HFFc6 (cell line): ENCODE measurements at regions not wholly inside any gene's neighbourhood (a gene's known extent, or its start where the extent isn't known, plus 50 kb on each side); places are given as distances from the start of the nearest gene placed in this dataset.

Experiments used
- DNase-seq: peaks from one replicate; pipeline ENCODE4 v3.0.0-alpha.2; 2018
- H3K27ac Mint-ChIP-seq: 2 replicates; pipeline ENCODE4 v1.8.0; 2020; ENCODE audit warnings: mild to moderate bottlenecking, mixed read lengths
- H3K27me3 Mint-ChIP-seq: 2 replicates; pipeline ENCODE4 v1.8.0; 2021; ENCODE audit warnings: mild to moderate bottlenecking, moderate library complexity, mixed read lengths; ENCODE audit not compliant: insufficient read depth
- H3K36me3 Mint-ChIP-seq: 2 replicates; pipeline ENCODE4 v1.8.0; 2021; ENCODE audit warnings: low read depth, mixed read lengths
- H3K4me1 Mint-ChIP-seq: 2 replicates; pipeline ENCODE4 v1.8.0; 2020; ENCODE audit warnings: low read depth, mixed read lengths
- H3K4me3 Mint-ChIP-seq: 2 replicates; pipeline ENCODE4 v1.8.0; 2020; ENCODE audit warnings: mild to moderate bottlenecking, moderate library complexity, mixed read lengths
- H3K9me3 Mint-ChIP-seq: 2 replicates; pipeline ENCODE4 v1.8.0; 2020; ENCODE audit warnings: mild to moderate bottlenecking, mixed read lengths
- TF ChIP-seq, protein P1 (sequence below): fragments of 200-600 bp; sonication (generic); IDR thresholded peaks from 2 replicates; pipeline ENCODE4 v1.5.0; 2021; ENCODE audit warnings: antibody characterized with exemption, mild to moderate bottlenecking

DNA sequence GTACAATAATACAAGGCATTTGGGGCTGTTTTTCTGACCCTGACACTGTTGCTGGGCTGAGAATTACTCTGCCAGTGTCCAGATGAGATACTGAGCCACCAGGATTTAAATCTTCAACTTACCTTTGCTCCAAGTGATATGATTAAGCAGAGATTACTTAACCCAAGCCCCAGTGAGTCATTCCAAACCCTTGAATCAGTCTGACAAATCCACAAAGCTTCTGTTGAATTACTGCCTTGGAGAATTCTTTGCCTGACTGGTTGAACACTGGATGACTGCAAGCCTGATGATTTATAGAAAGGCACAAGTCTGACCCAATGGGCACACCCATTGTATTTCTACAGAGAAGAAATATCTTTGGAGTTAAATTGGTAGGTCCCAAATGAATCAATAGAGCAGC, 88.2 kb upstream of the TSC22D2 start:
- no peaks in the 10 kb centered on the region; the same call in 1 of the 2 replicates for H3K36me3 Mint-ChIP-seq
- peaks cover 3% of the 10 kb centered on the region; the same call in 1 of the 2 replicates for H3K27me3 Mint-ChIP-seq
- H3K4me1 Mint-ChIP-seq = peaks cover 63% of the 10 kb centered on the region
- DNase-seq = peak; percentile 96
- no peaks in the 10 kb centered on the region for H3K9me3 Mint-ChIP-seq
- TF ChIP-seq, protein P1, sequence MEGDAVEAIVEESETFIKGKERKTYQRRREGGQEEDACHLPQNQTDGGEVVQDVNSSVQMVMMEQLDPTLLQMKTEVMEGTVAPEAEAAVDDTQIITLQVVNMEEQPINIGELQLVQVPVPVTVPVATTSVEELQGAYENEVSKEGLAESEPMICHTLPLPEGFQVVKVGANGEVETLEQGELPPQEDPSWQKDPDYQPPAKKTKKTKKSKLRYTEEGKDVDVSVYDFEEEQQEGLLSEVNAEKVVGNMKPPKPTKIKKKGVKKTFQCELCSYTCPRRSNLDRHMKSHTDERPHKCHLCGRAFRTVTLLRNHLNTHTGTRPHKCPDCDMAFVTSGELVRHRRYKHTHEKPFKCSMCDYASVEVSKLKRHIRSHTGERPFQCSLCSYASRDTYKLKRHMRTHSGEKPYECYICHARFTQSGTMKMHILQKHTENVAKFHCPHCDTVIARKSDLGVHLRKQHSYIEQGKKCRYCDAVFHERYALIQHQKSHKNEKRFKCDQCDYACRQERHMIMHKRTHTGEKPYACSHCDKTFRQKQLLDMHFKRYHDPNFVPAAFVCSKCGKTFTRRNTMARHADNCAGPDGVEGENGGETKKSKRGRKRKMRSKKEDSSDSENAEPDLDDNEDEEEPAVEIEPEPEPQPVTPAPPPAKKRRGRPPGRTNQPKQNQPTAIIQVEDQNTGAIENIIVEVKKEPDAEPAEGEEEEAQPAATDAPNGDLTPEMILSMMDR = no peak
- no peak overlapping the region for H3K4me3 Mint-ChIP-seq
- peak overlapping the region; percentile 41 for H3K27ac Mint-ChIP-seq

- DNase-seq = no peak
- H3K36me3 Mint-ChIP-seq = peaks cover 2% of the 10 kb centered on the region
- peaks cover 3% of the 10 kb centered on the region; the same call in 1 of the 2 replicates for H3K27me3 Mint-ChIP-seq
- peaks cover 72% of the 10 kb centered on the region for H3K4me1 Mint-ChIP-seq
- TF ChIP-seq, protein P1 = no peak
- H3K27ac Mint-ChIP-seq = no peak overlapping the region
- H3K4me3 Mint-ChIP-seq = no peak overlapping the region
- 0 out of 2 replicates have a peak, but pooled peaks cover under 1% of the 10 kb centered on the region for H3K9me3 Mint-ChIP-seq
Observed at GRCh38 chr3:150317469-150317868, 90.6 kb upstream of the TSC22D2 start.

DNA sequence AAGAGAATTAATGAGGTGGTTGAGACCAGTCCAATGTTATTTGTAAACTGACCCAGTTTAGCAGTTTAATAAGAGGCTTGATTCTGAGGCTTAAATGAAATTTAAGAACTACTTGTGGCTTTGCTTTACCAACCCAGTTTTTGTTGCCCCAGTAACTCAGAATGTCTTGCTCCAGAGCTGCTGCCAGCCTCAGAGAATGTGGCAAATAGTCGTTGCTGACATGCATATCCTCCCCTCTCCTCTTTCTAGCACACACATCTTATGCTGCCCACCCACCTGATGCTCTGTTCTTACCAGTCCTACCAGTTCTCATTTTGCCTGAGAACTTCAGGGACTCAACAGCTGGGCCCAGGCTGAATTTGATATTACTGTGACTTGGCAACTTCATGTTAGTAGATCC, 92.4 kb upstream of the TSC22D2 start:
- DNase-seq = no peak
- H3K36me3 Mint-ChIP-seq = peaks cover 16% of the 10 kb centered on the region
- H3K27ac Mint-ChIP-seq = no peak overlapping the region
- H3K27me3 Mint-ChIP-seq = peaks cover 3% of the 10 kb centered on the region; the same call in 1 of the 2 replicates
- H3K4me3 Mint-ChIP-seq = no peak overlapping the region
- TF ChIP-seq, protein P1 = no peak
- H3K9me3 Mint-ChIP-seq = peaks cover 6% of the 10 kb centered on the region
- H3K4me1 Mint-ChIP-seq = peaks cover 74% of the 10 kb centered on the region

GRCh38 chr3:150314248-150315004, 93.7 kb upstream of the TSC22D2 start:
- Mint-ChIP-seq H3K4me1 (peaks cover 71% of the 10 kb centered on the region), H3K27ac (no peak overlapping the region), H3K4me3 (no peak overlapping the region), H3K36me3 (peaks cover 24% of the 10 kb centered on the region), H3K27me3 (peaks cover 3% of the 10 kb centered on the region; the same call in 1 of the 2 replicates), H3K9me3 (peaks cover 16% of the 10 kb centered on the region)
- TF ChIP-seq, protein P1 = no peak
- DNase-seq = no peak

GRCh38 chr3:150312018-150312657, 96.0 kb upstream of the TSC22D2 start:
- DNase-seq = no peak
- no peak overlapping the region for H3K4me3 Mint-ChIP-seq
- H3K27ac Mint-ChIP-seq = 0 out of 2 replicates have a peak overlapping the region, but pooled peaks have one; percentile 67
- H3K27me3 Mint-ChIP-seq = no peaks in the 10 kb centered on the region
- peaks cover 78% of the 10 kb centered on the region for H3K4me1 Mint-ChIP-seq
- peaks cover 38% of the 10 kb centered on the region for H3K9me3 Mint-ChIP-seq
- TF ChIP-seq, protein P1 = peak; percentile 54
- peaks cover 45% of the 10 kb centered on the region for H3K36me3 Mint-ChIP-seq
